GM12878 (cell line): ENCODE measurements at regions not wholly inside any gene's neighbourhood (a gene's known extent, or its start where the extent isn't known, plus 50 kb on each side); places are given as distances from the start of the nearest gene placed in this dataset.

Experiments used
- CHD2 ChIP-seq: IDR thresholded peaks from 2 replicates; pipeline ENCODE4 v1.6.1; 2011; ENCODE audit warnings: low read depth, low read length, improper control_type of control experiment, borderline replicate concordance
- NBN ChIP-seq: fragments of 450-650 bp; IDR thresholded peaks from 2 replicates; pipeline ENCODE4 v1.6.1; 2016
- POLR2A ChIP-seq: IDR thresholded peaks from 2 replicates; pipeline ENCODE4 v1.6.1; 2011; ENCODE audit warnings: low read depth, mild to moderate bottlenecking, low read length
- YY1 ChIP-seq: IDR thresholded peaks from 2 replicates; pipeline ENCODE4 v1.6.1; 2011; ENCODE audit warnings: low read depth, mild to moderate bottlenecking, low read length
- TF ChIP-seq, protein P1 (sequence below): fragments of 150-350 bp; IDR thresholded peaks from 2 replicates; pipeline ENCODE4 v1.6.1; 2016; ENCODE audit warnings: low read depth, low read length
- TF ChIP-seq, protein P2 (sequence below): fragments of 450-650 bp; IDR thresholded peaks from 2 replicates; pipeline ENCODE4 v1.6.1; 2017; ENCODE audit warnings: mild to moderate bottlenecking

GRCh38 chr9:108410161-108410560 lies 445.6 kb downstream of the ACTL7B start:
- TF ChIP-seq CHD2 (no peak), YY1 (no peak), NBN (no peak), POLR2A (no peak)
- TF ChIP-seq, protein P1, sequence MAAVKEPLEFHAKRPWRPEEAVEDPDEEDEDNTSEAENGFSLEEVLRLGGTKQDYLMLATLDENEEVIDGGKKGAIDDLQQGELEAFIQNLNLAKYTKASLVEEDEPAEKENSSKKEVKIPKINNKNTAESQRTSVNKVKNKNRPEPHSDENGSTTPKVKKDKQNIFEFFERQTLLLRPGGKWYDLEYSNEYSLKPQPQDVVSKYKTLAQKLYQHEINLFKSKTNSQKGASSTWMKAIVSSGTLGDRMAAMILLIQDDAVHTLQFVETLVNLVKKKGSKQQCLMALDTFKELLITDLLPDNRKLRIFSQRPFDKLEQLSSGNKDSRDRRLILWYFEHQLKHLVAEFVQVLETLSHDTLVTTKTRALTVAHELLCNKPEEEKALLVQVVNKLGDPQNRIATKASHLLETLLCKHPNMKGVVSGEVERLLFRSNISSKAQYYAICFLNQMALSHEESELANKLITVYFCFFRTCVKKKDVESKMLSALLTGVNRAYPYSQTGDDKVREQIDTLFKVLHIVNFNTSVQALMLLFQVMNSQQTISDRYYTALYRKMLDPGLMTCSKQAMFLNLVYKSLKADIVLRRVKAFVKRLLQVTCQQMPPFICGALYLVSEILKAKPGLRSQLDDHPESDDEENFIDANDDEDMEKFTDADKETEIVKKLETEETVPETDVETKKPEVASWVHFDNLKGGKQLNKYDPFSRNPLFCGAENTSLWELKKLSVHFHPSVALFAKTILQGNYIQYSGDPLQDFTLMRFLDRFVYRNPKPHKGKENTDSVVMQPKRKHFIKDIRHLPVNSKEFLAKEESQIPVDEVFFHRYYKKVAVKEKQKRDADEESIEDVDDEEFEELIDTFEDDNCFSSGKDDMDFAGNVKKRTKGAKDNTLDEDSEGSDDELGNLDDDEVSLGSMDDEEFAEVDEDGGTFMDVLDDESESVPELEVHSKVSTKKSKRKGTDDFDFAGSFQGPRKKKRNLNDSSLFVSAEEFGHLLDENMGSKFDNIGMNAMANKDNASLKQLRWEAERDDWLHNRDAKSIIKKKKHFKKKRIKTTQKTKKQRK: no peak
- TF ChIP-seq, protein P2, sequence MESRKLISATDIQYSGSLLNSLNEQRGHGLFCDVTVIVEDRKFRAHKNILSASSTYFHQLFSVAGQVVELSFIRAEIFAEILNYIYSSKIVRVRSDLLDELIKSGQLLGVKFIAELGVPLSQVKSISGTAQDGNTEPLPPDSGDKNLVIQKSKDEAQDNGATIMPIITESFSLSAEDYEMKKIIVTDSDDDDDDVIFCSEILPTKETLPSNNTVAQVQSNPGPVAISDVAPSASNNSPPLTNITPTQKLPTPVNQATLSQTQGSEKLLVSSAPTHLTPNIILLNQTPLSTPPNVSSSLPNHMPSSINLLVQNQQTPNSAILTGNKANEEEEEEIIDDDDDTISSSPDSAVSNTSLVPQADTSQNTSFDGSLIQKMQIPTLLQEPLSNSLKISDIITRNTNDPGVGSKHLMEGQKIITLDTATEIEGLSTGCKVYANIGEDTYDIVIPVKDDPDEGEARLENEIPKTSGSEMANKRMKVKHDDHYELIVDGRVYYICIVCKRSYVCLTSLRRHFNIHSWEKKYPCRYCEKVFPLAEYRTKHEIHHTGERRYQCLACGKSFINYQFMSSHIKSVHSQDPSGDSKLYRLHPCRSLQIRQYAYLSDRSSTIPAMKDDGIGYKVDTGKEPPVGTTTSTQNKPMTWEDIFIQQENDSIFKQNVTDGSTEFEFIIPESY: no peak
